Prostate gland (tissue), 2 donors: ENCODE measurements at regions not wholly inside any gene's neighbourhood (a gene's known extent, or its start where the extent isn't known, plus 50 kb on each side); places are given as distances from the start of the nearest gene placed in this dataset.

Source experiments
- DNase-seq: peaks from one replicate; pipeline ENCODE4 v3.0.0-alpha.2; 2019; ENCODE audit warnings: low spot score
- H3K27ac ChIP-seq, 2 donors: fragments of 200-600 bp; sonication (generic); 2 replicates each; pipeline ENCODE4 v1.5.1; 2017 to 2019
- H3K27me3 ChIP-seq: fragments of 200-600 bp; sonication (generic); replicated peaks from 2 replicates; pipeline ENCODE4 v1.5.1; 2019; ENCODE audit not compliant: insufficient read depth
- H3K36me3 ChIP-seq, 2 donors: fragments of 200-600 bp; sonication (generic); 1 replicate in 1 of 2; 2 replicates in 1 of 2; pipeline versions ENCODE4 v1.5.1 to v1.8.1; 2017 to 2019
- H3K4me1 ChIP-seq: fragments of 200-600 bp; sonication (generic); replicated peaks from 2 replicates; pipeline ENCODE4 v1.5.1; 2019
- H3K4me3 ChIP-seq, 2 donors: fragments of 200-600 bp; sonication (generic); 2 replicates each; pipeline ENCODE4 v1.5.1; 2017 to 2019
- H3K9me3 ChIP-seq: fragments of 200-600 bp; sonication (generic); 2 replicates; pipeline ENCODE4 v1.5.1; 2017
- POLR2A ChIP-seq: fragments of 450-650 bp; IDR thresholded peaks from one replicate; pipeline ENCODE4 v1.6.1; 2016; ENCODE audit warnings: antibody characterized with exemption, mild to moderate bottlenecking
- POLR2AphosphoS5 ChIP-seq: sonication (generic); formaldehyde crosslinking; IDR thresholded peaks from one replicate; pipeline ENCODE4 v1.6.1; 2017; ENCODE audit warnings: antibody characterized with exemption
- WGBS: methylation state at CpG from one replicate; pipeline ENCODE4 v1.1.5; 2018; 5-methylcytosine and 5-hydroxymethylcytosine counted together
- intact Hi-C: fragments of 100-400 bp; cut with DNase I; formaldehyde crosslinking; loops from one replicate; pipeline ENCODE4 v1.14.2; 2022
- TF ChIP-seq, protein P1 (sequence below), 4 experiments: fragments of 200-600 bp in 2 of 4; fragments of 450-650 bp in 2 of 4; sonication (generic) in 2 of 4; IDR thresholded peaks; 1 replicate in 3 of 4; 2 replicates in 1 of 4; pipeline ENCODE4 v1.5.1; 2016 to 2019; ENCODE audit warnings: antibody characterized with exemption in 4 of 4, mild to moderate bottlenecking in 2 of 4, moderate library complexity in 2 of 4

- WGBS = 59% methylated on average over 5 of the region's 5 CpGs
- no peak for DNase-seq
- H3K27me3 ChIP-seq = no peaks in the 10 kb centered on the region
- intact Hi-C loops = no loop called here
- no peaks in the 10 kb centered on the region for H3K36me3 ChIP-seq
- no peaks in the 10 kb centered on the region for H3K4me1 ChIP-seq
- no peak overlapping the region for H3K4me3 ChIP-seq
- no peak overlapping the region for H3K27ac ChIP-seq
- no peak for TF ChIP-seq POLR2AphosphoS5
- TF ChIP-seq, protein P1, sequence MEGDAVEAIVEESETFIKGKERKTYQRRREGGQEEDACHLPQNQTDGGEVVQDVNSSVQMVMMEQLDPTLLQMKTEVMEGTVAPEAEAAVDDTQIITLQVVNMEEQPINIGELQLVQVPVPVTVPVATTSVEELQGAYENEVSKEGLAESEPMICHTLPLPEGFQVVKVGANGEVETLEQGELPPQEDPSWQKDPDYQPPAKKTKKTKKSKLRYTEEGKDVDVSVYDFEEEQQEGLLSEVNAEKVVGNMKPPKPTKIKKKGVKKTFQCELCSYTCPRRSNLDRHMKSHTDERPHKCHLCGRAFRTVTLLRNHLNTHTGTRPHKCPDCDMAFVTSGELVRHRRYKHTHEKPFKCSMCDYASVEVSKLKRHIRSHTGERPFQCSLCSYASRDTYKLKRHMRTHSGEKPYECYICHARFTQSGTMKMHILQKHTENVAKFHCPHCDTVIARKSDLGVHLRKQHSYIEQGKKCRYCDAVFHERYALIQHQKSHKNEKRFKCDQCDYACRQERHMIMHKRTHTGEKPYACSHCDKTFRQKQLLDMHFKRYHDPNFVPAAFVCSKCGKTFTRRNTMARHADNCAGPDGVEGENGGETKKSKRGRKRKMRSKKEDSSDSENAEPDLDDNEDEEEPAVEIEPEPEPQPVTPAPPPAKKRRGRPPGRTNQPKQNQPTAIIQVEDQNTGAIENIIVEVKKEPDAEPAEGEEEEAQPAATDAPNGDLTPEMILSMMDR (IDR thresholded peaks at IDR 0.05) = no peak
- no peak for TF ChIP-seq POLR2A
- no peaks in the 10 kb centered on the region for H3K9me3 ChIP-seq
Observed at GRCh38 chr7:54817152-54817551, 58.1 kb upstream of the SEC61G start.

DNA sequence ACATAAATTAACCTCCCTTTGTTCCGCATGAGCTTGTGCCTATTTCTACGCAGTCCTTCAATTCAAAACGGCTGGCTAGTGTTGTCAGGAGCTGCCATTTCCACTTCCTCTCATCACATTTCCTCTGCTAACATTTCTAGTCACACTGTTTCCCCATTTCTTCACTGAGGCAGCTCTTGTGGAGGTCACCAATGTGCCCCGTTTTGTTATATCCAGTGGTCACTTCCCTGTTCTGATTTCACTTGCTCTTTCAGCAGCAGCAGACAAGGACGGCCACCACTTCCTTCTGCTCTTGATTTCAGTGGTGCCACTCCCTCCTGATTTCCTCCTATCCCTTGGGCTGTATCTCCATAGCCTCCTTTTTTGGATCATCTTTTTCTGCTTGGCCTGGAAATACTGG, 64.8 kb upstream of the SEC61G start:
- H3K36me3 ChIP-seq = no peaks in the 10 kb centered on the region
- H3K4me1 ChIP-seq = no peaks in the 10 kb centered on the region
- no peak for DNase-seq
- TF ChIP-seq POLR2AphosphoS5 = no peak
- no peak overlapping the region for H3K27ac ChIP-seq
- WGBS = 66% methylated on average over 5 of the region's 5 CpGs
- no peaks in the 10 kb centered on the region for H3K27me3 ChIP-seq
- no peak overlapping the region for H3K4me3 ChIP-seq
- H3K9me3 ChIP-seq = no peaks in the 10 kb centered on the region
- intact Hi-C loops = no loop called here

- Histone ChIP-seq H3K36me3 (no peaks in the 10 kb centered on the region), H3K27me3 (no peaks in the 10 kb centered on the region), H3K4me3 (no peak overlapping the region), H3K9me3 (no peaks in the 10 kb centered on the region), H3K27ac (peak overlapping the region in 1 of 2 donors; percentile 51), H3K4me1 (no peaks in the 10 kb centered on the region)
- DNase-seq = no peak
- intact Hi-C loops = no loop called here
- TF ChIP-seq POLR2AphosphoS5 = no peak
- TF ChIP-seq, protein P1 (IDR thresholded peaks at IDR 0.05) = no peak
- TF ChIP-seq POLR2A = no peak
- 48% methylated on average over 1 of the region's 1 CpG for WGBS
Observed at GRCh38 chr7:54824655-54825054, 65.6 kb upstream of the SEC61G start.

DNA sequence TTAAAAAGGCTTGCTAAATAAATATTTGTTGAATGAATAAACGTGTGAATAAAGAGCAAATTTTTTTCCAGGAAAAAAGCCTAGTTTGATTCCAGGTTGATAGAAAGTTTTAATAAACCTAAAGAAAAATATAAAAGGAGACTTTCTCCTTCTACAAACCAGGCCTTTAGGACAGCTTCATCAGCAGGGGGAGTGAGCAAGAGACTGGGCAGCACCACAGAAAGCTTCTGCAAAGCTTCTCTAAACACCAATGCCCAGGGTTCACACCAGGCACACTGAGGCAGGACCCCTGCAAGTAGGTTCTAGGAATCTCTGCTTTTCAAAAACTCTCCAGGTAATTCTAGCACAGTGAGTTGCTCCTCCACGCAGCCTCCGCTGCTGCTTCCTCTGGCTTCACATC, 66.4 kb upstream of the SEC61G start:
- no peaks in the 10 kb centered on the region for H3K9me3 ChIP-seq
- DNase-seq = no peak
- WGBS = 76% methylated on average over 3 of the region's 3 CpGs
- intact Hi-C loops = no loop called here
- H3K36me3 ChIP-seq = no peaks in the 10 kb centered on the region
- TF ChIP-seq POLR2A = no peak
- TF ChIP-seq, protein P1 (IDR thresholded peaks at IDR 0.05) = no peak
- TF ChIP-seq POLR2AphosphoS5 = no peak
- H3K4me1 ChIP-seq = no peaks in the 10 kb centered on the region
- peak overlapping the region in 1 of 2 donors; percentile 51 for H3K27ac ChIP-seq
- H3K4me3 ChIP-seq = no peak overlapping the region
- no peaks in the 10 kb centered on the region for H3K27me3 ChIP-seq

- Histone ChIP-seq H3K27me3 (no peaks in the 10 kb centered on the region), H3K9me3 (no peaks in the 10 kb centered on the region), H3K27ac (no peak overlapping the region), H3K4me3 (no peak overlapping the region), H3K36me3 (no peaks in the 10 kb centered on the region), H3K4me1 (no peaks in the 10 kb centered on the region)
- no peak for DNase-seq
- WGBS = 86% methylated on average over 4 of the region's 4 CpGs
- intact Hi-C loops = no loop called here
- TF ChIP-seq, protein P1 (IDR thresholded peaks at IDR 0.05) = no peak
- TF ChIP-seq POLR2AphosphoS5 (no peak), POLR2A (no peak)
Observed at GRCh38 chr7:54827734-54828133, 68.7 kb upstream of the SEC61G start.
